Testis (tissue), 2 donors: ENCODE measurements at regions not wholly inside any gene's neighbourhood (a gene's known extent, or its start where the extent isn't known, plus 50 kb on each side); places are given as distances from the start of the nearest gene placed in this dataset.

Experiments used
- DNase-seq: peaks from one replicate; pipeline ENCODE4 v3.0.0-alpha.2; 2019
- H3K27ac ChIP-seq, 2 donors: fragments of 200-600 bp; sonication (generic); one replicate each; pipeline ENCODE4 v1.5.1; 2019
- H3K27me3 ChIP-seq: fragments of 200-600 bp; sonication (generic); one replicate; pipeline ENCODE4 v1.5.1; 2019
- H3K36me3 ChIP-seq: fragments of 200-600 bp; sonication (generic); one replicate; pipeline ENCODE4 v1.5.1; 2017; ENCODE audit warnings: low read depth; ENCODE audit errors: missing control alignments
- H3K4me1 ChIP-seq: fragments of 200-600 bp; sonication (generic); one replicate; pipeline ENCODE4 v1.5.1; 2019
- H3K4me3 ChIP-seq, 2 donors: fragments of 200-600 bp; sonication (generic); one replicate each; pipeline ENCODE4 v1.5.1; 2017 to 2019
- H3K9me3 ChIP-seq: fragments of 200-600 bp; sonication (generic); one replicate; pipeline ENCODE4 v1.5.1; 2017
- POLR2A ChIP-seq: fragments of 450-650 bp; IDR thresholded peaks from one replicate; pipeline ENCODE4 v1.6.1; 2017; ENCODE audit warnings: antibody characterized with exemption, mild to moderate bottlenecking, moderate library complexity
- WGBS, 2 donors: methylation state at CpG; one replicate each; pipeline ENCODE4 v1.1.5; 2018; 5-methylcytosine and 5-hydroxymethylcytosine counted together
- intact Hi-C: fragments of 100-400 bp; cut with DNase I; formaldehyde crosslinking; loops from one replicate; pipeline ENCODE4 v1.15.1; 2023; ENCODE audit warnings: low total_unique reads
- TF ChIP-seq, protein P1 (sequence below), 3 experiments: fragments of 450-650 bp in 2 of 3; fragments of 200-600 bp in 1 of 3; sonication (generic) in 1 of 3; IDR thresholded peaks; one replicate each; pipeline ENCODE4 v1.5.1; 2016 to 2019; ENCODE audit warnings: antibody characterized with exemption in 3 of 3, mild to moderate bottlenecking in 2 of 3, moderate library complexity in 1 of 3

DNA sequence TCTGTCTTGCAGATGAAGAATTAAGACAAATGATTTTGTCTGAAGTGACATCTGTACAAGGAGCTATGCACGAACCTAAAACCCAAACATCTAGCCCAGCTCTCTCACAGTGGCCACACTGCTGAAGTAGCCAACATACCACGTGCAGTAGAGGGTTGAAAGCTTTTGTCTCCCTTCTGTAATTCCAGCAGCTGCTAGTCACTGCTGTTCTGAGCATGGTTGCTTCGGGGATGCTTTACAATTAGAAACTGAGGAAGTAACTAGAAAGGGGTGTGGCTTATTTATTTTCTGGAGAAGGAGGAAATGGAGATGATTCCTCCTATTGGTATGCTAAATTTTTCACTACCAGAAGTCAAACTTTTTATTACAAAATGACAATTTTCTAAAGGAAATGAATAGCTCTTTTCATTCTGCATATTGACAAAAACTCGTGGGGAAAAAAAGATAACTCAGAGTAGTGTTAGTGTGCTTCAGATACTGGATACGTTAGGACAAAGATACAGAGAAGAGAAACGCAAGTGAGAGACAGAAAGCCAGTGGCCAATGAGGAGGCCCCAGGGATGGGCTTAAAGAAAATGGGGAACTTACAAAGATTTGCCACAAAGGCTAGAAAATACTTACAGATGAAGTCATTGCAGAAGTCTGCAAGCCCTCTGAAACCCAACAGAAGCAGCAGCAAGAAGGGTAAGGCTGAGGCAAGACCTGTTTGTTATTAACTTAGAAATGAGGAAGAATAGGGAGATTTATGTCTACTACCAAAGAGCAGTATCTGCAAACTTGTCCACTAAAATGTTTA is 192.7 kb upstream of the MIR17HG start:
- Histone ChIP-seq H3K27me3 (no peaks in the 10 kb centered on the region), H3K36me3 (no peaks in the 10 kb centered on the region), H3K27ac (no peak overlapping the region), H3K4me1 (no peaks in the 10 kb centered on the region), H3K4me3 (no peak overlapping the region), H3K9me3 (no peaks in the 10 kb centered on the region)
- whole genome bisulfite sequencing, 2 donors, result 52 to 59% methylated on average over 6 of the region's 6 CpGs
- intact Hi-C loops, result no loop called here
- no peak for TF ChIP-seq POLR2A
- TF ChIP-seq, protein P1, sequence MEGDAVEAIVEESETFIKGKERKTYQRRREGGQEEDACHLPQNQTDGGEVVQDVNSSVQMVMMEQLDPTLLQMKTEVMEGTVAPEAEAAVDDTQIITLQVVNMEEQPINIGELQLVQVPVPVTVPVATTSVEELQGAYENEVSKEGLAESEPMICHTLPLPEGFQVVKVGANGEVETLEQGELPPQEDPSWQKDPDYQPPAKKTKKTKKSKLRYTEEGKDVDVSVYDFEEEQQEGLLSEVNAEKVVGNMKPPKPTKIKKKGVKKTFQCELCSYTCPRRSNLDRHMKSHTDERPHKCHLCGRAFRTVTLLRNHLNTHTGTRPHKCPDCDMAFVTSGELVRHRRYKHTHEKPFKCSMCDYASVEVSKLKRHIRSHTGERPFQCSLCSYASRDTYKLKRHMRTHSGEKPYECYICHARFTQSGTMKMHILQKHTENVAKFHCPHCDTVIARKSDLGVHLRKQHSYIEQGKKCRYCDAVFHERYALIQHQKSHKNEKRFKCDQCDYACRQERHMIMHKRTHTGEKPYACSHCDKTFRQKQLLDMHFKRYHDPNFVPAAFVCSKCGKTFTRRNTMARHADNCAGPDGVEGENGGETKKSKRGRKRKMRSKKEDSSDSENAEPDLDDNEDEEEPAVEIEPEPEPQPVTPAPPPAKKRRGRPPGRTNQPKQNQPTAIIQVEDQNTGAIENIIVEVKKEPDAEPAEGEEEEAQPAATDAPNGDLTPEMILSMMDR (IDR thresholded peaks at IDR 0.05), result no peak
- DNase-seq, result no peak

DNA sequence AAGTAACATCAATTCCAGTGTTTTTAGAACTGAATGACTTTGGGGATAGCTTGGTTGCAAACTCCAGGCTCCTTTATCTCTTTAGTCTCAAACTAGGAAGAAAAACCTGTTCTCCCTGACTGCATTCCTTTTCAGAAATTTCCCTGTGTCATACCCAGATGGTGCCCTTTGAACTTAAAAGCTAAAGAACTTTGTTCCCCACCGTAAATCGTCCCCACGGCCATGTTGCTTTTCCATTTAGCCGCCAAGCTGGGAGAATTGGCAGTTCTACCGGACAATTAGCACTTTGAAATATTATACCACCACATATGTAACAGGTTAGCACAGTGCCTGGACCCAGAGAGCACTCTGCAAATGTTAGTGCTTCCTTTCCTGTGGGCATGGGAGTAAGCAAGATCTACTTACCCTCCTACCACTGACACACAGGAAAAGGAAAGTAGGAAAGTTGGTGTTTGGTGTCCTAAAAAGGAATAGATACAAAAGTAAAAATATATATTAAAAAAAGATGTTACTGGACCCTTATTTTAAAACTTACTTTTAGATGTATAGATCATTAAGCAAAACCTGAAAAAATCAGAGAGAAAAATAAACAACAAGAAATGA is 191.9 kb upstream of the MIR17HG start:
- intact Hi-C loops, result no loop called here
- no peaks in the 10 kb centered on the region for H3K36me3 ChIP-seq
- no peak overlapping the region for H3K4me3 ChIP-seq
- no peak for DNase-seq
- H3K27ac ChIP-seq, result no peak overlapping the region
- no peaks in the 10 kb centered on the region for H3K4me1 ChIP-seq
- 52 to 53% methylated on average over 5 of the region's 5 CpGs for WGBS, 2 donors
- H3K9me3 ChIP-seq, result no peaks in the 10 kb centered on the region
- TF ChIP-seq, protein P1 (IDR thresholded peaks at IDR 0.05), result no peak
- no peak for TF ChIP-seq POLR2A
- H3K27me3 ChIP-seq, result no peaks in the 10 kb centered on the region

DNA sequence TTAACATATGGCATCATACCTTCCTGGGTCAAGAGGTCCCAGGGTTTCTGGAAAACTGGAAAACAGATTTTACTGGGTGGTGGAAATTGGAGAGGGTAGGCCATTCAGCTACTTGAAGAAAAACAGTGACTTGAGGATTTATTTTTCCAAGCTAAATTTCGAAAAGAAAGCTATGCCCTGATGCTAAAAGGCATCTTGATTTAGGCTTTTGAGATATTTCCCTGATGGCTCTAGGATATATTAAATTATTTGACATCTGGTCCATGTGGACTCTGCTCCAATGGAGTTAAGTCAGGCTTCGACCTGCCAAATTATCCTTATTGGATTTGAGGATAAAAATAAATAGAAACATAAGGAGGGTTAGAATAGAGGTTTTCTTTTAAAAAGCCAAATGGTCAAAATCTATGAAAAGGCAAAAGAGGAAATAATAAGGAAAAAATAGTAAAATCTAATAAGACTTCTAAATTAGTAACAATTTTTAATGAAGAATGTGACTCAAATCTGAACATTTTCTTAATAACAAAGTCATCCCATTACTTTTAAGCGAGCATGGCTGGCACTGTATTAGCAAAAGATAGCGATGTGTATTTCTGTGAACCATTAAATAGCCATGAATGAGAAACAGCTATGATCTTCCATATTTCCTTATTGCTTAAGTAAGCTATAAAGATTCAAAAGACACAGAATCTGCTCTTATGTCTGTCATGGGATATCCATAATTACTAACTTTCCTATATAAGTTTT is 190.0 kb upstream of the MIR17HG start:
- Histone ChIP-seq H3K27me3 (no peaks in the 10 kb centered on the region), H3K27ac (no peak overlapping the region), H3K4me1 (no peaks in the 10 kb centered on the region), H3K4me3 (no peak overlapping the region), H3K36me3 (no peaks in the 10 kb centered on the region), H3K9me3 (no peaks in the 10 kb centered on the region)
- intact Hi-C loops, result no loop called here
- DNase-seq, result no peak
- TF ChIP-seq POLR2A, result no peak
- TF ChIP-seq, protein P1 (IDR thresholded peaks at IDR 0.05), result no peak
- WGBS, 2 donors, result 87 to 90% methylated on average over 4 of the region's 4 CpGs

DNA sequence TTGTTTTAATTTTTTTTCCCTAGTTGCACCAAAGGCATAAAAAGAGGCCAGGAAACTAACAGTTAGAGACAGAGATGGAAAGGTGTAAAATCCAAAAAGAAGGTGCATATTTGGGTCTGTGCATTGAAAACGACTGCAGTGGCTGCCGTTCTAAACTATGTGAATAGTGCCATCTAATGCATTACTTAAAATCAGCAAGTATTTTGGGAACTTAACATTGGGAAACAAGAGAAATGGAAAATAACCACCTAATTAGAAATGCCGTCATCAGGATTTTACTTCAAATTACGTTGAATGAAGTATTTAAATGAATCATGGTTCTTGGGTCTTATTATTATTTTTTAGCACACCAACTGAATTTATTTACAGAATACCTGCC is 189.5 kb upstream of the MIR17HG start:
- no peaks in the 10 kb centered on the region for H3K9me3 ChIP-seq
- no peaks in the 10 kb centered on the region for H3K27me3 ChIP-seq
- DNase-seq, result no peak
- no peak overlapping the region for H3K4me3 ChIP-seq
- 24 to 44% methylated on average over 4 of the region's 4 CpGs for WGBS, 2 donors
- no peaks in the 10 kb centered on the region for H3K4me1 ChIP-seq
- no peaks in the 10 kb centered on the region for H3K36me3 ChIP-seq
- intact Hi-C loops, result no loop called here
- H3K27ac ChIP-seq, result no peak overlapping the region
- no peak for TF ChIP-seq POLR2A
- TF ChIP-seq, protein P1 (IDR thresholded peaks at IDR 0.05), result no peak
